ENCODE measurements at regions not wholly inside any gene's neighbourhood (a gene's known extent, or its start where the extent isn't known, plus 50 kb on each side); places are given as distances from the start of the nearest gene placed in this dataset.

- Histone ChIP-seq H3K27me3 (ENCODE audit: control insufficient read depth, insufficient read depth, low read length, poor library complexity, severe bottlenecking) (no peaks in the 10 kb centered on the region), H3K9ac (ENCODE audit: extremely low read depth, low read length, poor library complexity, severe bottlenecking) (no peak overlapping the region)
- 83 to 96% methylated on average over 4 to 5 of the region's 5 CpGs for WGBS, 2 experiments (ENCODE audit: insufficient coverage in 1 of 2, insufficient read length in 1 of 2)
These were observed 118.8 kb upstream of the CDH19 start for GRCh38 chr18:66722671-66723070.

GRCh38 chr18:66708646-66709045 lies 104.8 kb upstream of the CDH19 start:
- H3K4me1 Mint-ChIP-seq = peaks cover 3% of the 10 kb centered on the region
- no peaks in the 10 kb centered on the region for H3K27me3 Mint-ChIP-seq (ENCODE audit: insufficient read depth)
- no peak for TF ChIP-seq CTCF (conservative IDR thresholded peaks at IDR 0.05)
- no peak overlapping the region for H3K4me3 Mint-ChIP-seq
- Histone ChIP-seq H3K36me3 (ENCODE audit: control insufficient read depth, insufficient read depth, low read length) (no peaks in the 10 kb centered on the region), H3K27ac (ENCODE audit: low read depth, low read length) (no peak overlapping the region), H3K4me3 (ENCODE audit: low read length) (no peak overlapping the region), H3K9ac (ENCODE audit: extremely low read depth, low read length, poor library complexity, severe bottlenecking) (no peak overlapping the region), H3K9me3 (ENCODE audit: control insufficient read depth, low read length) (no peaks in the 10 kb centered on the region), H3K4me1 (ENCODE audit: control insufficient read depth, insufficient read depth, low read length) (no peaks in the 10 kb centered on the region), H3K27me3 (ENCODE audit: control insufficient read depth, insufficient read depth, low read length, poor library complexity, severe bottlenecking) (no peaks in the 10 kb centered on the region)
- 80 to 100% methylated on average over 1 of the region's 1 CpG for WGBS, 2 experiments (ENCODE audit: insufficient coverage in 1 of 2, insufficient read length in 1 of 2)
- DNase-seq = no peak
- H3K9me3 Mint-ChIP-seq = no peaks in the 10 kb centered on the region
- H3K36me3 Mint-ChIP-seq (ENCODE audit: low read depth) = no peaks in the 10 kb centered on the region
- H3K27ac Mint-ChIP-seq = no peak overlapping the region

More at GRCh38 chr18:66722671-66723070, 118.8 kb upstream of the CDH19 start:
- Mint-ChIP-seq H3K27ac (no peak overlapping the region), H3K27me3 (ENCODE audit: insufficient read depth) (no peaks in the 10 kb centered on the region), H3K36me3 (ENCODE audit: low read depth) (no peaks in the 10 kb centered on the region), H3K4me3 (no peak overlapping the region), H3K9me3 (peaks cover 6% of the 10 kb centered on the region), H3K4me1 (no peaks in the 10 kb centered on the region)
- Histone ChIP-seq H3K27ac (ENCODE audit: low read depth, low read length) (no peak overlapping the region), H3K4me1 (ENCODE audit: control insufficient read depth, insufficient read depth, low read length) (no peaks in the 10 kb centered on the region), H3K36me3 (ENCODE audit: control insufficient read depth, insufficient read depth, low read length) (no peaks in the 10 kb centered on the region), H3K4me3 (ENCODE audit: low read length) (no peak overlapping the region), H3K9me3 (ENCODE audit: control insufficient read depth, low read length) (no peaks in the 10 kb centered on the region)
- no peak for TF ChIP-seq CTCF (conservative IDR thresholded peaks at IDR 0.05)
- DNase-seq = no peak

GRCh38 chr18:66707473-66707872 lies 103.6 kb upstream of the CDH19 start:
- Mint-ChIP-seq H3K4me3 (no peak overlapping the region), H3K27me3 (ENCODE audit: insufficient read depth) (no peaks in the 10 kb centered on the region), H3K4me1 (peaks cover 3% of the 10 kb centered on the region), H3K9me3 (no peaks in the 10 kb centered on the region), H3K36me3 (ENCODE audit: low read depth) (no peaks in the 10 kb centered on the region), H3K27ac (no peak overlapping the region)
- no peaks in the 10 kb centered on the region for H3K4me1 ChIP-seq (ENCODE audit: control insufficient read depth, insufficient read depth, low read length)
- WGBS, 2 experiments (ENCODE audit: insufficient coverage in 1 of 2, insufficient read length in 1 of 2) = 88% methylated on average over 3 of the region's 5 CpGs; no CpG with 5 or more reads in 1 of the 2 experiments
- no peaks in the 10 kb centered on the region for H3K36me3 ChIP-seq (ENCODE audit: control insufficient read depth, insufficient read depth, low read length)
- no peak for TF ChIP-seq CTCF (conservative IDR thresholded peaks at IDR 0.05)
- H3K4me3 ChIP-seq (ENCODE audit: low read length) = no peak overlapping the region
- H3K27ac ChIP-seq (ENCODE audit: low read depth, low read length) = no peak overlapping the region
- no peak overlapping the region for H3K9ac ChIP-seq (ENCODE audit: extremely low read depth, low read length, poor library complexity, severe bottlenecking)
- no peak for DNase-seq
- H3K27me3 ChIP-seq (ENCODE audit: control insufficient read depth, insufficient read depth, low read length, poor library complexity, severe bottlenecking) = no peaks in the 10 kb centered on the region
- H3K9me3 ChIP-seq (ENCODE audit: control insufficient read depth, low read length) = no peaks in the 10 kb centered on the region

All from endodermal cell (in vitro differentiated cells).